Common myeloid progenitor, CD34-positive (primary cell): ENCODE measurements at regions not wholly inside any gene's neighbourhood (a gene's known extent, or its start where the extent isn't known, plus 50 kb on each side); places are given as distances from the start of the nearest gene placed in this dataset.
A peak's percentile ranks its signal among the peaks of the same experiment; 100 is the strongest.

Experiments
- CTCF ChIA-PET: fragments of 350-600 bp; sonication (Branson Sonifier 250); formaldehyde crosslinking; loops from one replicate; lab custom pipeline; 2021; ENCODE audit warnings: antibody characterized with exemption; lab: Charles Lee
- POLR2A ChIA-PET: fragments of 350-600 bp; sonication (Branson Sonifier 250); formaldehyde crosslinking; loops from one replicate; lab custom pipeline; 2021; ENCODE audit warnings: antibody characterized with exemption; lab: Charles Lee
- DNase-seq, 3 donors: peaks; one replicate each; pipeline versions ENCODE4 v3.0.0 to v3.0.0-alpha.2; 2013
- H3K27ac ChIP-seq, 2 experiments: 1 replicate in 1 of 2; 2 replicates in 1 of 2; pipeline ENCODE4 v1.7.0; 2013; ENCODE audit warnings: inconsistent platforms in 2 of 2, low read length in 2 of 2, mild to moderate bottlenecking in 2 of 2, low read depth in 1 of 2, moderate library complexity in 1 of 2; ENCODE audit not compliant: severe bottlenecking in 2 of 2, insufficient read depth in 1 of 2, poor library complexity in 1 of 2
- H3K27me3 ChIP-seq, 5 experiments: replicated peaks in 2 of 5; 1 replicate in 3 of 5; 2 replicates in 2 of 5; pipeline versions ENCODE4 v1.6.1 to v1.7.0; 2013; ENCODE audit warnings: low read length in 4 of 5, mild to moderate bottlenecking in 2 of 5, moderate library complexity in 2 of 5, inconsistent platforms in 1 of 5; ENCODE audit not compliant: insufficient read depth in 5 of 5, control insufficient read depth in 4 of 5
- H3K36me3 ChIP-seq, 4 experiments: 1 replicate in 2 of 4; 2 replicates in 2 of 4; pipeline versions ENCODE4 v1.6.1 to v1.7.0; 2013; ENCODE audit warnings: low read length in 3 of 4, control low read depth in 1 of 4, mild to moderate bottlenecking in 1 of 4; ENCODE audit not compliant: control insufficient read depth in 4 of 4, insufficient read depth in 4 of 4
- H3K4me1 ChIP-seq, 4 experiments: 1 replicate in 3 of 4; 2 replicates in 1 of 4; pipeline versions ENCODE4 v1.6.1 to v1.7.1; 2013; ENCODE audit warnings: low read length in 3 of 4, mild to moderate bottlenecking in 3 of 4, control low read depth in 1 of 4, inconsistent platforms in 1 of 4, moderate library complexity in 1 of 4; ENCODE audit not compliant: control insufficient read depth in 4 of 4, insufficient read depth in 4 of 4; ENCODE audit errors: control extremely low read depth in 1 of 4
- H3K4me3 ChIP-seq, 7 experiments: 1 replicate in 4 of 7; 2 replicates in 3 of 7; pipeline versions ENCODE4 v1.5.1 to v1.7.0; 2013; ENCODE audit warnings: mild to moderate bottlenecking in 7 of 7, low read length in 6 of 7, moderate library complexity in 6 of 7, inconsistent platforms in 2 of 7, low read depth in 2 of 7, control low read depth in 1 of 7; ENCODE audit not compliant: insufficient read depth in 4 of 7, control insufficient read depth in 1 of 7; ENCODE audit errors: extremely low read depth in 1 of 7
- H3K9me3 ChIP-seq, 5 experiments: 1 replicate in 4 of 5; 2 replicates in 1 of 5; pipeline versions ENCODE4 v1.6.1 to v1.7.1; 2013; ENCODE audit warnings: low read length in 4 of 5, mild to moderate bottlenecking in 2 of 5, inconsistent platforms in 1 of 5, low read depth in 1 of 5, moderate library complexity in 1 of 5; ENCODE audit not compliant: control insufficient read depth in 4 of 5, insufficient read depth in 2 of 5; ENCODE audit errors: control extremely low read depth in 1 of 5
- WGBS: methylation state at CpG from one replicate; pipeline ENCODE4 v1.1.5; 2013; ENCODE audit not compliant: insufficient coverage; 5-methylcytosine and 5-hydroxymethylcytosine counted together

DNA sequence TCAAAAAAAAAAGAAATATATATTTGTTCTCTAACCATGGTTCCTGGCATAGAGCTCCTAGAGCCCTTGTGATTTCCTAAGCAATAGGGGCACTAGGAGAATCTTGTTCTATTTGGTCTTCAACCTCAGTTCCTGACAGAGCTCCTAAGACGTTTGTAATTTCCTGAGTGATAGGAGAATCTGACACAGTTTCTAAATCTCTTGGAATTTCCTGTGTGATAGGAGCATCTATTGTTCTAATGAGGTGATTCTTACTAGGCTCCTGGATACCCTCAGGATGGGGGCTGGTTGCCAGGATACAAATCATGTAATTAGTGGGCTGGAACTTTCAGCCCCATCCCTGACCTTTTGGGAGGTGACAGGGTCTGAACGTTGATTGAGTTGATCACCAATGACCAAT lies 245.8 kb downstream of the ZEB2 start:
- ChIA-PET POLR2A (interaction anchor here (1.0 kb wide), 1 partner anchor 11 kb away, joined by 3 read pairs; no protein-coding TSS in a partner anchor), CTCF (no interaction called here)
- Histone ChIP-seq H3K27me3 (no peaks in the 10 kb centered on the region), H3K36me3 (peaks cover 0 to 5% (median 1%) of the 10 kb centered on the region in 4 experiments), H3K9me3 (peaks cover 0 to 4% (median 0%) of the 10 kb centered on the region in 5 experiments), H3K4me3 (no peak overlapping the region), H3K27ac (no peak overlapping the region), H3K4me1 (no peaks in the 10 kb centered on the region)
- 88% methylated on average over 1 of the region's 2 CpGs for whole genome bisulfite sequencing
- no peak for DNase-seq

GRCh38 chr2:144270951-144271350 lies 249.0 kb downstream of the ZEB2 start:
- ChIA-PET CTCF (no interaction called here), POLR2A (no interaction called here)
- no peaks in the 10 kb centered on the region for H3K27me3 ChIP-seq
- H3K4me3 ChIP-seq: no peak overlapping the region
- peaks cover 0 to 5% (median 1%) of the 10 kb centered on the region in 4 experiments for H3K36me3 ChIP-seq
- peaks cover 0 to 10% (median 0%) of the 10 kb centered on the region in 5 experiments for H3K9me3 ChIP-seq
- H3K4me1 ChIP-seq: no peaks in the 10 kb centered on the region
- WGBS: no CpG with 5 or more reads among the region's 1 CpG
- H3K27ac ChIP-seq: no peak overlapping the region
- no peak for DNase-seq

DNA sequence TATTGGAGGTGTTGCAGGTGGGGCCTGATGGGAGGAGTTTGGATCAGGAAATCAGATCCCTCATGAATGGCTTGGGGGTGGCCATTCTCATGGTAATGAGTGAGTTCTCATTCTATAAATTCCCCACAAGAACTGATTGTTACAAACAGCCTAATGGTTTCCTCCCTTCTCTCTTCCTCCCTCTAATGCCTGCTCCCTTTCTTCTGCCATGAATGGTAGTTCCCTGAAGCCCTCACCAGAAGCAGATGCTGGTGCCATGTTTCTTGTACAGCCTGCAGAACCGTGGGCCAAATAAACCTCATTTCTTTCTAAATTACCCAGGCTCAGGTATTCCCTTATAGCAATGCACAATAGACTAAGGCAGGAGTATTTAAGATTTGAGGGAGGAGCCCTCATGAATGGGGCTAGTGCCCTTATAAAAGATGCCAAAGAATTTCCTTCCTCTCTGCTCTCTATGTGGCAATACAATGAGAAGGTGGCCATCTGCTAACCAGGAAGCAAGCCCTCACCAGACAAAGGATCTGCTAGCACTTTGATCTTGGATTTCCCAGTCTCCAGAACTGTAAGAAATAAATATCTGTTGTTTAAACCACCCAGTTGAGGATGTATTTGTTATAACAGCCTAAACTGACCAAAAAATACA lies 251.8 kb downstream of the ZEB2 start:
- POLR2A ChIA-PET: no interaction called here
- H3K9me3 ChIP-seq: peaks cover 0 to 6% (median 0%) of the 10 kb centered on the region in 5 experiments
- no CpG with 5 or more reads among the region's 1 CpG for WGBS

DNA sequence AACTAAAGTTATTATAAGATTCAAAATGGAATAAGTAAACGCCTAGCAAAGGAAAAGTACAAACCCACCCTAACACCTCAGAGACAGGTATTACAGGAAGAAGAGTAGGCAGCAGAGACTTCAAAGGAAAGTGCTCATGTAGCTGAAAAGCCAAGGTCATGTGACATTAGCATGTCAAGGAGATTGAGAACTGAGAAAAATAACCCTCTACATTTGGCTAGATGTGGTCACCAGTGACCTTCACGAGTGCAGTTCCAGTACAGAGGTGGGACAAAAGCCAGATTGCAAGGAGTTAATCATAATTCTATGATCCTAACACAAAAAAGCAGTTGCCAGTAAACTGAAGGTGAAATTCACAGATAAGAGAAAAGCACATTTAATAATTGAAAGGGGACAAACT lies 252.7 kb downstream of the ZEB2 start:
- Histone ChIP-seq H3K9me3 (peaks cover 0 to 6% (median 0%) of the 10 kb centered on the region in 5 experiments), H3K27ac (no peak overlapping the region), H3K4me3 (no peak overlapping the region), H3K4me1 (no peaks in the 10 kb centered on the region), H3K27me3 (no peaks in the 10 kb centered on the region), H3K36me3 (no peaks in the 10 kb centered on the region)
- peak in 1 of 3 donors; percentile 40 for DNase-seq
- ChIA-PET POLR2A (no interaction called here), CTCF (no interaction called here)
- no CpG with 5 or more reads among the region's 2 CpGs for WGBS

More for the DNA sequence above, 251.8 kb downstream of the ZEB2 start:
- no peaks in the 10 kb centered on the region for H3K4me1 ChIP-seq
- no peak overlapping the region for H3K27ac ChIP-seq
- no peaks in the 10 kb centered on the region for H3K36me3 ChIP-seq
- CTCF ChIA-PET: no interaction called here
- no peaks in the 10 kb centered on the region for H3K27me3 ChIP-seq
- no peak for DNase-seq
- H3K4me3 ChIP-seq: no peak overlapping the region

DNA sequence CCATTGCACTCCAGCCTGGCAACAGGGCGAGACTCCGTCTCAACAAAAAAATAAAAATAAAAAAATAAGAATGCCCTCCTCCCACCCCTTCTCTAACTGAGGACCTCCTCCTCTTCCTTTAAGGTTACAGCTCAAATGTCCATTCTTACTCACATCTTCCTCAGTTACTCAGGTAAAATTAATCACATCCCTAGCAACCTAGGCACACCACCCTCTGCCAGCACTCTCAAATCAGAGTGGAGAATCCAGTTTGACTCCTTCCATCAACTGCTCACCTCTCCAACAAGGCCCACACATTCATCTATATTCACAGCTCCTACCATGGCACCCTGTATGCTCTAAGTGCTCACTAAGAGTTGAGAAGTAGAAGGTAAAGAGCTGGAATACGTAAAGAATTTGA lies 254.3 kb downstream of the ZEB2 start:
- Histone ChIP-seq H3K9me3 (peaks cover 0 to 6% (median 0%) of the 10 kb centered on the region in 5 experiments), H3K27ac (no peak overlapping the region), H3K27me3 (no peaks in the 10 kb centered on the region), H3K4me1 (no peaks in the 10 kb centered on the region), H3K4me3 (no peak overlapping the region), H3K36me3 (no peaks in the 10 kb centered on the region)
- ChIA-PET CTCF (no interaction called here), POLR2A (no interaction called here)
- WGBS: 88% methylated on average over 1 of the region's 3 CpGs
- no peak for DNase-seq

DNA sequence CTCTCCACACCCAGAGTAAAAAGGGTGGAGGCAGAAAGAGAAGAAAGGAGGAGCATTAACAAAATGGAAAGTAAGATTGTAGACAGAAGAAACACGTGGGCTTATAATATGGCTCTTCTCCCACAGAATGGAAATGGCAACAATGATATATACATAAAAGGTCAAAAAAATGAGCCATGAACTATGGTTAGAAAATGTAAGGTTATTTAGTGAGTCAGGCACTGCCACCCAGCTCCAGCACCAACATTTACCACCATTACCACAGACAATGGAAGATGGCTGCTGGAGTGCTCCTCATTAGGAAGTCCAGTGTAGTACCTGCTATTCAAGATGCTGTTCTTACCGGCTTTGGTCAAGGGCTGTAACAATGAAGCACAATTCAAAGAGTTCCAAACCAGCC lies 258.0 kb downstream of the ZEB2 start:
- no peak overlapping the region for H3K4me3 ChIP-seq
- no peak overlapping the region for H3K27ac ChIP-seq
- CTCF ChIA-PET: no interaction called here
- no peaks in the 10 kb centered on the region for H3K4me1 ChIP-seq
- peaks cover 1 to 20% (median 5%) of the 10 kb centered on the region in 5 experiments for H3K9me3 ChIP-seq
- POLR2A ChIA-PET: no interaction called here
- 100% methylated on average over 1 of the region's 2 CpGs for WGBS
- no peak for DNase-seq
- peaks cover 0 to 2% (median 0%) of the 10 kb centered on the region in 4 experiments for H3K36me3 ChIP-seq
- no peaks in the 10 kb centered on the region for H3K27me3 ChIP-seq

DNA sequence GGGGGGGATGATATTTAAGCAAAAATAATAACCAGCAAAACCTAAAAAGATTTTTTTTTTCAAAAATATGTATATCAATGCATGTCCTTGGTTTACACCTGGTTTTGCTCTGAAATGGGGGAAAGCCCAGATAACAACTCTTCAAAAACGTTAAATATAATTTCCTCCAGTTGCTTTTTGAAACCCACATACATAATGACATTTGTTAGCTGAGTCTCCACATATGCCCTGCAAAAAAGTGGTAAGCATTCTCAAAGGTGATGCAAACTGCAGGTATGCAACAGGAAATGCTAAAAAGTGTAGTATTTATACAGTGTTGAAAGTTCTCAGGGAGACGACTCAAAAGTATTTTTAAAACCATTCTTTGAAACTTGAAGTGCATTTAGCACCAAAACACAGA lies 258.6 kb downstream of the ZEB2 start:
- H3K36me3 ChIP-seq: peaks cover 0 to 2% (median 0%) of the 10 kb centered on the region in 4 experiments
- no peak overlapping the region for H3K27ac ChIP-seq
- ChIA-PET POLR2A (no interaction called here), CTCF (no interaction called here)
- 80% methylated on average over 1 of the region's 2 CpGs for whole genome bisulfite sequencing
- peaks cover 0 to 6% (median 3%) of the 10 kb centered on the region in 4 experiments for H3K4me1 ChIP-seq
- no peak for DNase-seq
- H3K4me3 ChIP-seq: no peak overlapping the region
- peaks cover 1 to 20% (median 5%) of the 10 kb centered on the region in 5 experiments for H3K9me3 ChIP-seq
- H3K27me3 ChIP-seq: no peaks in the 10 kb centered on the region
